Neural progenitor cell (in vitro differentiated cells): ENCODE measurements at regions not wholly inside any gene's neighbourhood (a gene's known extent, or its start where the extent isn't known, plus 50 kb on each side); places are given as distances from the start of the nearest gene placed in this dataset.
A peak's percentile ranks its signal among the peaks of the same experiment; 100 is the strongest.

Source experiments
- DNase-seq: peaks from one replicate; pipeline ENCODE4 v3.0.0-alpha.2; 2016; ENCODE audit warnings: low spot score
- H2AFZ ChIP-seq: fragments of 200-600 bp; sonication (generic); replicated peaks from 2 replicates; pipeline ENCODE4 v1.6.1; 2016; ENCODE audit warnings: antibody characterized with exemption
- H3F3A ChIP-seq: fragments of 200-600 bp; sonication (generic); 2 replicates; pipeline ENCODE4 v1.6.1; 2016; ENCODE audit warnings: antibody characterized with exemption, low read depth
- H3K27ac ChIP-seq: fragments of 200-600 bp; sonication (generic); 2 replicates; pipeline ENCODE4 v1.5.1; 2016; ENCODE audit warnings: mild to moderate bottlenecking
- H3K27me3 ChIP-seq: fragments of 200-600 bp; sonication (generic); 2 replicates; pipeline ENCODE4 v1.6.1; 2016; ENCODE audit warnings: mild to moderate bottlenecking, moderate library complexity
- H3K36me3 ChIP-seq: fragments of 200-600 bp; sonication (generic); 2 replicates; pipeline ENCODE4 v1.5.1; 2016
- H3K4me1 ChIP-seq: fragments of 200-600 bp; sonication (generic); 2 replicates; pipeline ENCODE4 v1.6.1; 2016; ENCODE audit warnings: mixed run types
- H3K4me2 ChIP-seq: fragments of 200-600 bp; sonication (generic); 2 replicates; pipeline ENCODE4 v1.6.1; 2016
- H3K4me3 ChIP-seq: fragments of 200-600 bp; sonication (generic); 2 replicates; pipeline ENCODE4 v1.5.1; 2016
- H3K79me2 ChIP-seq: fragments of 200-600 bp; sonication (generic); 2 replicates; pipeline ENCODE4 v1.6.1; 2016; ENCODE audit warnings: low read depth
- H3K9ac ChIP-seq: fragments of 200-600 bp; sonication (generic); 2 replicates; pipeline ENCODE4 v1.6.1; 2016
- H3K9me3 ChIP-seq: fragments of 200-600 bp; sonication (generic); 2 replicates; pipeline ENCODE4 v1.5.1; 2016; ENCODE audit warnings: low read depth
- H4K20me1 ChIP-seq: fragments of 200-600 bp; sonication (generic); 2 replicates; pipeline ENCODE4 v1.6.1; 2016; ENCODE audit warnings: low read depth
- H3K27ac Mint-ChIP-seq: 3 replicates; pipeline ENCODE4 v1.8.0; 2021; ENCODE audit warnings: mixed read lengths
- H3K27me3 Mint-ChIP-seq: 2 replicates; pipeline ENCODE4 v1.8.0; 2022; ENCODE audit warnings: low read depth, mild to moderate bottlenecking, inconsistent platforms, moderate library complexity, mixed read lengths; ENCODE audit not compliant: insufficient read depth
- H3K36me3 Mint-ChIP-seq: 3 replicates; pipeline ENCODE4 v1.8.0; 2021; ENCODE audit warnings: mixed read lengths
- H3K4me1 Mint-ChIP-seq: 3 replicates; pipeline ENCODE4 v1.8.0; 2021; ENCODE audit warnings: mixed read lengths
- H3K4me3 Mint-ChIP-seq: 3 replicates; pipeline ENCODE4 v1.8.0; 2021; ENCODE audit warnings: mild to moderate bottlenecking, moderate library complexity, mixed read lengths
- H3K9me3 Mint-ChIP-seq: 3 replicates; pipeline ENCODE4 v1.8.0; 2020; ENCODE audit warnings: mixed read lengths
- EZH2 ChIP-seq: fragments of 200-600 bp; sonication (generic); IDR thresholded peaks from 2 replicates; pipeline ENCODE4 v1.6.1; 2017; ENCODE audit warnings: antibody characterized with exemption, mild to moderate bottlenecking, moderate library complexity
- EZH2phosphoT487 ChIP-seq: fragments of 200-600 bp; sonication (generic); IDR thresholded peaks from 2 replicates; pipeline ENCODE4 v1.6.1; 2017; ENCODE audit warnings: antibody characterized with exemption
- TF ChIP-seq, protein P1 (sequence below): fragments of 200-600 bp; sonication (generic); IDR thresholded peaks from 2 replicates; pipeline ENCODE4 v1.5.1; 2017; ENCODE audit warnings: antibody characterized with exemption, mild to moderate bottlenecking

DNA sequence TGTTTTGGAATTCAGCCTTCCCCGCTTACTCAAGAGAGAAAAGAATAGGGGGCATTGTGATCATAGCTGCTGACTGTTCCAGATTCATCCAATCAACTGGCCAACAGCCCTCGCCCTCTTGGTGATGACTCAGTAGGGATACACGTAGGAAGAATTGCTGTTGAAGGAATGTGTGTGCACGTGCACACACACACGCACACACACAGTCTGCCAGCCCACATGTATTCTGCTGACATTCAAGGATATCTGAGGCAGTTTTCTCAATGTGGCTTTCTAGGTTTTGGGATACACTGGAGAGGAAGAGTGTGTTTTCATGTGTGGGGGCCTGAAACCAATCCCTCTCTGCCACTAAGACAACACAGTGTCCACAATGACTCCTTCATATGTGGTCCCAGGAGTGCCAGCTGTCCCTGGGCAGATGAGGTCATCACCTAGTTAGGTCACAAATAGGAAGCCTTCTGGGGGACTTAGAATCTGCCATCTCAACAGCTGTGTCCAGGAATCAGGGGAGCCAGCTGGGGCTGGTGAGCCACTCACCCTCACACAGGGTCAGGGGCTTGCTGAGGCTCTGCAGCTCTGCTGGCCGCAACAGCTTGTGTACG is 352.6 kb downstream of the SS18 start:
- no peak overlapping the region for H3K9ac ChIP-seq
- DNase-seq = no peak
- H3K9me3 Mint-ChIP-seq = no peaks in the 10 kb centered on the region
- H3K9me3 ChIP-seq = no peaks in the 10 kb centered on the region
- no peak overlapping the region for H2AFZ ChIP-seq
- no peaks in the 10 kb centered on the region for H3K79me2 ChIP-seq
- peaks cover 63% of the 10 kb centered on the region for H3K4me1 Mint-ChIP-seq
- peaks cover 10% of the 10 kb centered on the region for H3F3A ChIP-seq
- H3K27me3 Mint-ChIP-seq = peaks cover 6% of the 10 kb centered on the region
- no peak overlapping the region for H3K4me3 ChIP-seq
- H3K27ac Mint-ChIP-seq = peak overlapping the region; percentile 18
- H3K36me3 ChIP-seq = no peaks in the 10 kb centered on the region
- H3K4me2 ChIP-seq = no peak overlapping the region
- H3K36me3 Mint-ChIP-seq = no peaks in the 10 kb centered on the region
- no peak overlapping the region for H3K27ac ChIP-seq
- H3K4me3 Mint-ChIP-seq = no peak overlapping the region
- TF ChIP-seq, protein P1, sequence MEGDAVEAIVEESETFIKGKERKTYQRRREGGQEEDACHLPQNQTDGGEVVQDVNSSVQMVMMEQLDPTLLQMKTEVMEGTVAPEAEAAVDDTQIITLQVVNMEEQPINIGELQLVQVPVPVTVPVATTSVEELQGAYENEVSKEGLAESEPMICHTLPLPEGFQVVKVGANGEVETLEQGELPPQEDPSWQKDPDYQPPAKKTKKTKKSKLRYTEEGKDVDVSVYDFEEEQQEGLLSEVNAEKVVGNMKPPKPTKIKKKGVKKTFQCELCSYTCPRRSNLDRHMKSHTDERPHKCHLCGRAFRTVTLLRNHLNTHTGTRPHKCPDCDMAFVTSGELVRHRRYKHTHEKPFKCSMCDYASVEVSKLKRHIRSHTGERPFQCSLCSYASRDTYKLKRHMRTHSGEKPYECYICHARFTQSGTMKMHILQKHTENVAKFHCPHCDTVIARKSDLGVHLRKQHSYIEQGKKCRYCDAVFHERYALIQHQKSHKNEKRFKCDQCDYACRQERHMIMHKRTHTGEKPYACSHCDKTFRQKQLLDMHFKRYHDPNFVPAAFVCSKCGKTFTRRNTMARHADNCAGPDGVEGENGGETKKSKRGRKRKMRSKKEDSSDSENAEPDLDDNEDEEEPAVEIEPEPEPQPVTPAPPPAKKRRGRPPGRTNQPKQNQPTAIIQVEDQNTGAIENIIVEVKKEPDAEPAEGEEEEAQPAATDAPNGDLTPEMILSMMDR = no peak
- TF ChIP-seq EZH2phosphoT487 (no peak), EZH2 (no peak)
- H4K20me1 ChIP-seq = no peaks in the 10 kb centered on the region
- H3K27me3 ChIP-seq = peaks cover 11% of the 10 kb centered on the region
- H3K4me1 ChIP-seq = peaks cover 56% of the 10 kb centered on the region

DNA sequence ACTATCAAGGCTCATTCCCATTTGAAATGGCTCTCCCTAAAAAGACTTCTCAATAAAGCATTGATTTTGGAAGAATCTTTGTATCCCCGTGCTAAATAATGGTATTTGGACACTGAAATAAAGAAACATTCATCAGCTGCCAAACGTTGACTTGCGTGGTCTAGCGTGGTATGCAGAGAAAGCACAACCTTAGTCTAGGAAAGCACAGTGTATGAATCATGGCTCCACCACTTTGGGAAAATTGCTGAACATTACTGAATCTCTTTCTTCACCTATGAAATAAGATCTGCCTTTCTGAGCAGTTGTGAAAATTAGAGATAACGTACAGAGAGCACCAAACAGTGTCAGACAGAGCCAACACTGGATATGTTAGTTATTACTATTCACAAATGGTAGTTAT is 353.9 kb downstream of the SS18 start:
- no peak overlapping the region for H3K4me2 ChIP-seq
- peaks cover 10% of the 10 kb centered on the region for H3F3A ChIP-seq
- no peak for DNase-seq
- no peak overlapping the region for H2AFZ ChIP-seq
- Mint-ChIP-seq H3K36me3 (no peaks in the 10 kb centered on the region), H3K27ac (no peak overlapping the region), H3K4me3 (no peak overlapping the region), H3K9me3 (peaks cover 1% of the 10 kb centered on the region), H3K27me3 (peaks cover 9% of the 10 kb centered on the region), H3K4me1 (peaks cover 54% of the 10 kb centered on the region)
- H3K4me1 ChIP-seq = peaks cover 60% of the 10 kb centered on the region
- H3K27ac ChIP-seq = no peak overlapping the region
- peaks cover 16% of the 10 kb centered on the region for H3K27me3 ChIP-seq
- H3K9me3 ChIP-seq = no peaks in the 10 kb centered on the region
- no peak overlapping the region for H3K4me3 ChIP-seq
- H3K9ac ChIP-seq = no peak overlapping the region
- no peaks in the 10 kb centered on the region for H3K79me2 ChIP-seq
- H3K36me3 ChIP-seq = no peaks in the 10 kb centered on the region
- no peaks in the 10 kb centered on the region for H4K20me1 ChIP-seq
- TF ChIP-seq EZH2phosphoT487 = no peak
- TF ChIP-seq, protein P1 = no peak
- no peak for TF ChIP-seq EZH2

DNA sequence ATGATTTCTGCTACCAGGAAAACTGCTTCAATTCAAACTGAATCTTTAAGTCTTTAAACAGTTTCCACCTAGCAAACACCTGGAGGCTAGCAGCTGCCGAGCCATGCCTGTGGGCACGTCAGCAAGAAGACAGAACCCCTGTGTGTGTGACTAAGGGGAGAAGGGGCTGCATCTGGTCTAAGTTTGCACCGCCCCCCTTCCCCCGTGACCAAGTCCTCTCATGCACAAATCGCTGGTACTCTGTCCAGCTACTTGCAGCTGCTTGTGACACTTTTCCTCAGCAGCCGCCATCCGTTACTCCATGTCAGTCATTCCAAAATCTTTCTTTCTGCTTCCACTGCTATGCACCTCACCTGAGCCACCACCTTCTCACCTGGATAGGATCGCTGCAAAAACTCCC is 355.0 kb downstream of the SS18 start:
- peak overlapping the region; percentile 73 for H3K4me2 ChIP-seq
- H3K36me3 Mint-ChIP-seq = peaks cover 3% of the 10 kb centered on the region
- no peak overlapping the region for H3K4me3 Mint-ChIP-seq
- peaks cover 10% of the 10 kb centered on the region for H3F3A ChIP-seq
- no peak overlapping the region for H3K27ac ChIP-seq
- peaks cover 10% of the 10 kb centered on the region for H3K27me3 Mint-ChIP-seq
- H3K36me3 ChIP-seq = no peaks in the 10 kb centered on the region
- H4K20me1 ChIP-seq = no peaks in the 10 kb centered on the region
- no peak overlapping the region for H3K4me3 ChIP-seq
- H3K4me1 ChIP-seq = peaks cover 60% of the 10 kb centered on the region
- H3K9ac ChIP-seq = no peak overlapping the region
- peaks cover 16% of the 10 kb centered on the region for H3K27me3 ChIP-seq
- no peaks in the 10 kb centered on the region for H3K79me2 ChIP-seq
- H3K9me3 Mint-ChIP-seq = peaks cover 10% of the 10 kb centered on the region
- H2AFZ ChIP-seq = no peak overlapping the region
- H3K4me1 Mint-ChIP-seq = peaks cover 53% of the 10 kb centered on the region
- H3K27ac Mint-ChIP-seq = no peak overlapping the region
- no peak for TF ChIP-seq EZH2
- no peak for TF ChIP-seq EZH2phosphoT487
- TF ChIP-seq, protein P1 = no peak
- no peak for DNase-seq
- no peaks in the 10 kb centered on the region for H3K9me3 ChIP-seq
